SK-N-SH treated with all-trans-retinoic acid at 6 μM for 48 hours (cell line): ENCODE measurements at regions not wholly inside any gene's neighbourhood (a gene's known extent, or its start where the extent isn't known, plus 50 kb on each side); places are given as distances from the start of the nearest gene placed in this dataset.
"Not testable (repeated sequence)": the region's sequence is repeated elsewhere in the genome, so short reads cannot be mapped to it uniquely, and the experiment has no call there.

Experiments used
- ATAC-seq: fragments of 200-7000 bp; cut with Tn5 transposase; 3 replicates; pipeline ENCODE4 v1.9.1; 2020; ENCODE audit warnings: mild to moderate bottlenecking, moderate library complexity
- ARNTL ChIP-seq: fragments of 450-650 bp; formaldehyde crosslinking; IDR thresholded peaks from 2 replicates; pipeline ENCODE4 v1.5.0; 2020; ENCODE audit warnings: low read depth, mild to moderate bottlenecking, moderate library complexity, borderline replicate concordance
- BACH2 ChIP-seq: fragments of 250-450 bp; sonication (Bioruptor Pico); IDR thresholded peaks from 2 replicates; pipeline ENCODE4 v1.9.0; 2021; ENCODE audit warnings: mild to moderate bottlenecking, borderline replicate concordance
- CSDC2 ChIP-seq: fragments of 250-450 bp; sonication (Bioruptor Pico); IDR thresholded peaks from 2 replicates; pipeline ENCODE4 v1.5.0; 2020; ENCODE audit warnings: mild to moderate bottlenecking, moderate library complexity
- ESRRG ChIP-seq: fragments of 250-450 bp; sonication (Bioruptor Pico); IDR thresholded peaks from 2 replicates; pipeline ENCODE4 v1.6.1; 2021; ENCODE audit warnings: mild to moderate bottlenecking
- GLIS3 ChIP-seq: fragments of 250-450 bp; sonication (Bioruptor Pico); IDR thresholded peaks from 2 replicates; pipeline ENCODE4 v1.5.0; 2020; ENCODE audit warnings: mild to moderate bottlenecking, moderate library complexity
- ISL1 ChIP-seq: fragments of 250-450 bp; sonication (Bioruptor Pico); IDR thresholded peaks from 2 replicates; pipeline ENCODE4 v2.1.2; 2022; ENCODE audit warnings: mild to moderate bottlenecking, moderate library complexity
- OSR1 ChIP-seq: fragments of 250-450 bp; sonication (Bioruptor Pico); IDR thresholded peaks from 2 replicates; pipeline ENCODE4 v1.8.0; 2022; ENCODE audit warnings: moderate library complexity, mild to moderate bottlenecking, inconsistent platforms
- RARB ChIP-seq: fragments of 250-450 bp; sonication (Bioruptor Pico); IDR thresholded peaks from 2 replicates; pipeline ENCODE4 v1.8.0; 2021; ENCODE audit warnings: mild to moderate bottlenecking, moderate library complexity
- SNAI2 ChIP-seq: fragments of 250-450 bp; sonication (Bioruptor Pico); IDR thresholded peaks from 2 replicates; pipeline ENCODE4 v1.5.0; 2020; ENCODE audit warnings: mild to moderate bottlenecking, moderate library complexity
- TCF4 ChIP-seq: fragments of 250-450 bp; sonication (Bioruptor Pico); IDR thresholded peaks from 2 replicates; pipeline ENCODE4 v1.8.0; 2021; ENCODE audit warnings: mild to moderate bottlenecking, moderate library complexity, borderline replicate concordance
- TOX ChIP-seq: fragments of 250-450 bp; sonication (Bioruptor Pico); IDR thresholded peaks from 2 replicates; pipeline ENCODE4 v1.8.0; 2021; ENCODE audit warnings: mild to moderate bottlenecking, moderate library complexity, borderline replicate concordance
- ZFP3 ChIP-seq: fragments of 250-450 bp; sonication (Bioruptor Pico); IDR thresholded peaks from 2 replicates; pipeline ENCODE4 v1.5.0; 2020; ENCODE audit warnings: mild to moderate bottlenecking, moderate library complexity
- ZFP30 ChIP-seq: fragments of 450-650 bp; formaldehyde crosslinking; IDR thresholded peaks from 2 replicates; pipeline ENCODE4 v1.5.0; 2022; ENCODE audit warnings: mild to moderate bottlenecking, moderate library complexity
- ZNF565 ChIP-seq: fragments of 450-650 bp; formaldehyde crosslinking; conservative IDR thresholded peaks from 2 replicates; pipeline ENCODE4 v1.5.0; 2020; ENCODE audit warnings: low read depth, mild to moderate bottlenecking, moderate library complexity
- ZNF70 ChIP-seq: fragments of 450-650 bp; formaldehyde crosslinking; IDR thresholded peaks from 2 replicates; pipeline ENCODE4 v1.5.0; 2020; ENCODE audit warnings: mild to moderate bottlenecking, moderate library complexity
- TF ChIP-seq, protein P1 (sequence below): fragments of 250-450 bp; sonication (Bioruptor Pico); IDR thresholded peaks from 2 replicates; pipeline ENCODE4 v1.5.0; 2020; ENCODE audit warnings: mild to moderate bottlenecking, moderate library complexity
- TF ChIP-seq, protein P2 (sequence below): fragments of 250-450 bp; sonication (Bioruptor Pico); IDR thresholded peaks from 2 replicates; pipeline ENCODE4 v1.8.0; 2021; ENCODE audit warnings: low read depth, mild to moderate bottlenecking, moderate library complexity, borderline replicate concordance
- TF ChIP-seq, protein P3 (sequence below): fragments of 250-450 bp; sonication (Bioruptor Pico); IDR thresholded peaks from 2 replicates; pipeline ENCODE4 v1.5.1; 2020; ENCODE audit warnings: low read depth, mild to moderate bottlenecking, moderate library complexity
- TF ChIP-seq, protein P4 (sequence below): fragments of 250-450 bp; sonication (Bioruptor Pico); IDR thresholded peaks from 2 replicates; pipeline ENCODE4 v1.5.1; 2021; ENCODE audit warnings: mild to moderate bottlenecking, moderate library complexity
- TF ChIP-seq, protein P5 (sequence below): fragments of 250-450 bp; sonication (Bioruptor Pico); IDR thresholded peaks from 2 replicates; pipeline ENCODE4 v1.8.0; 2020; ENCODE audit warnings: mild to moderate bottlenecking, moderate library complexity, borderline replicate concordance

DNA sequence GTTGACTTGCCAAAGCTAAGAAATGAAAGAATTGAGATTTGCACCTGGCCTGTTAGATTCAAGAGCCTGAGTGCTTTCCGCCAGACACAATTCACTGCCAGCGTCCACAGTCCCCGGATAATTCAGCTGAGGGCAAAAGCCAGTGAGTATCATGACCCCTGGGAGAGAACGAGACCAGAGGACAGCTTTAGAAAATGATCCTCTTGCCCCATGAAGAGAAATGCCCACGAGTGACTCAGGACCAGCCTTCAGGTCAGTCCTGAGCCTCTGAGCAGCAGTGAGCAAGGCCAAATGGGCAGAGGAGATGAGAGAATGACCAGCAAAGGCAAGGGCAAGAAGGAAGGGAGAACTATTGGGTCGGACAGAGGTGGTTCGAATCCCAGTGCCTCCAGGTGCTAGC, 273.5 kb downstream of the FAM43A start:
- TF ChIP-seq, protein P1, sequence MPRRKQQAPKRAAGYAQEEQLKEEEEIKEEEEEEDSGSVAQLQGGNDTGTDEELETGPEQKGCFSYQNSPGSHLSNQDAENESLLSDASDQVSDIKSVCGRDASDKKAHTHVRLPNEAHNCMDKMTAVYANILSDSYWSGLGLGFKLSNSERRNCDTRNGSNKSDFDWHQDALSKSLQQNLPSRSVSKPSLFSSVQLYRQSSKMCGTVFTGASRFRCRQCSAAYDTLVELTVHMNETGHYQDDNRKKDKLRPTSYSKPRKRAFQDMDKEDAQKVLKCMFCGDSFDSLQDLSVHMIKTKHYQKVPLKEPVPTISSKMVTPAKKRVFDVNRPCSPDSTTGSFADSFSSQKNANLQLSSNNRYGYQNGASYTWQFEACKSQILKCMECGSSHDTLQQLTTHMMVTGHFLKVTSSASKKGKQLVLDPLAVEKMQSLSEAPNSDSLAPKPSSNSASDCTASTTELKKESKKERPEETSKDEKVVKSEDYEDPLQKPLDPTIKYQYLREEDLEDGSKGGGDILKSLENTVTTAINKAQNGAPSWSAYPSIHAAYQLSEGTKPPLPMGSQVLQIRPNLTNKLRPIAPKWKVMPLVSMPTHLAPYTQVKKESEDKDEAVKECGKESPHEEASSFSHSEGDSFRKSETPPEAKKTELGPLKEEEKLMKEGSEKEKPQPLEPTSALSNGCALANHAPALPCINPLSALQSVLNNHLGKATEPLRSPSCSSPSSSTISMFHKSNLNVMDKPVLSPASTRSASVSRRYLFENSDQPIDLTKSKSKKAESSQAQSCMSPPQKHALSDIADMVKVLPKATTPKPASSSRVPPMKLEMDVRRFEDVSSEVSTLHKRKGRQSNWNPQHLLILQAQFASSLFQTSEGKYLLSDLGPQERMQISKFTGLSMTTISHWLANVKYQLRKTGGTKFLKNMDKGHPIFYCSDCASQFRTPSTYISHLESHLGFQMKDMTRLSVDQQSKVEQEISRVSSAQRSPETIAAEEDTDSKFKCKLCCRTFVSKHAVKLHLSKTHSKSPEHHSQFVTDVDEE (CRISPR knock-in tag): no peak
- no peak for TF ChIP-seq ZFP30
- no peak for TF ChIP-seq OSR1
- TF ChIP-seq, protein P2, sequence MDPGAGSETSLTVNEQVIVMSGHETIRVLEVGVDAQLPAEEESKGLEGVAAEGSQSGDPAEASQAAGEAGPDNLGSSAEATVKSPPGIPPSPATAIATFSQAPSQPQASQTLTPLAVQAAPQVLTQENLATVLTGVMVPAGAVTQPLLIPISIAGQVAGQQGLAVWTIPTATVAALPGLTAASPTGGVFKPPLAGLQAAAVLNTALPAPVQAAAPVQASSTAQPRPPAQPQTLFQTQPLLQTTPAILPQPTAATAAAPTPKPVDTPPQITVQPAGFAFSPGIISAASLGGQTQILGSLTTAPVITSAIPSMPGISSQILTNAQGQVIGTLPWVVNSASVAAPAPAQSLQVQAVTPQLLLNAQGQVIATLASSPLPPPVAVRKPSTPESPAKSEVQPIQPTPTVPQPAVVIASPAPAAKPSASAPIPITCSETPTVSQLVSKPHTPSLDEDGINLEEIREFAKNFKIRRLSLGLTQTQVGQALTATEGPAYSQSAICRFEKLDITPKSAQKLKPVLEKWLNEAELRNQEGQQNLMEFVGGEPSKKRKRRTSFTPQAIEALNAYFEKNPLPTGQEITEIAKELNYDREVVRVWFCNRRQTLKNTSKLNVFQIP (CRISPR knock-in tag): no peak
- ATAC-seq: no peak

DNA sequence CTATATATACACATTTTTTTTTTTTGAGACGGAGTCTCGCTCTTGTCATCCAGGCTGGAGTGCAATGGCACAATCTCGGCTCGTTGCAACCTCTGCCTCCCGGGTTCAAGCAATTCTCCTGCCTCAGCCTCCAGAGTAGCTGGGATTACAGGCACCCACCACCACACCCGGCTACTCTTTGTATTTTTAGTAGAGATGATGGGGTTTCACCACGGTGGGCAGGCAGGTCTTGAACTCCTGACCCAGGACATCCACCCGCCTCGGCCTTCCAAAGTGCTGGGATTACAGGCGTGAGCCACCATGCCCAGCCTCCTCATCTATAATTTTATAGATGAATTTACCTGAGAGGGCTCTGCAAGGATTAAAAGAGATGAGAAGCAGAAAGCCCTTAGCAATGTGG, 274.0 kb downstream of the FAM43A start:
- not testable (repeated sequence) for ATAC-seq

DNA sequence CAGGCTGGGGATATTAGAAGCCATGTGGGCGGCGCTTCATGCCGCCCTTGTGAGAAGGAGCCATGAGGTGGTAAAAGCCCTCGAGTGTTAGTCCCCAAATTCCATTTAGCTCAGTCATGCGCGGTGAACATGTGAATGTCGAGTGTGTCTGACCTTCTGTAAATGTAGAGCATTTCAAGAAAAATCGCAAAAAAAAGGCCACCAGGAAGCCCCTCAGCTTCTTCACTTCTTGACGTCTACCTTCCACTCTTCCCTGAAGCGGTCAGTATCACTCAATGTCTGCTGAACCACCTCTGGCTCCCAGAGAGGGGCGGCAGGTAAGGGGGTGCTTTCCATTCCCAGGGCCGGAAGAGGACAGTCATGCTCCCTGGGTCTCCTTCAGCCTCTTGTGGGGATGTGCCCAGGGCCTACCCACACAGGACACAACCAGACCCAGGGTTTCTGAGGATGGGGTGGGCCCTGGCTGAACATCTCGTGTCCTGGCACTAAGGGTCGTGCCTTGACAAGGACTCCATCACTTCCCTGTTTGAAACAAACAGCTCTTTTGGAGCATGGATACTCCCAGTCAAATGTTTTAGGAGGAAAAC, 274.9 kb downstream of the FAM43A start:
- no peak for ATAC-seq
- TF ChIP-seq ISL1 (no peak), BACH2 (CRISPR knock-in tag) (no peak), ARNTL (no peak), ESRRG (no peak), SNAI2 (CRISPR knock-in tag) (no peak), GLIS3 (CRISPR knock-in tag) (no peak), TOX (no peak), ZFP30 (no peak), ZFP3 (CRISPR knock-in tag) (no peak), OSR1 (no peak), ZNF70 (no peak), TCF4 (CRISPR knock-in tag) (no peak), ZNF565 (CRISPR knock-in tag) (no peak), RARB (CRISPR knock-in tag) (no peak), CSDC2 (CRISPR knock-in tag) (no peak)
- TF ChIP-seq, protein P3, sequence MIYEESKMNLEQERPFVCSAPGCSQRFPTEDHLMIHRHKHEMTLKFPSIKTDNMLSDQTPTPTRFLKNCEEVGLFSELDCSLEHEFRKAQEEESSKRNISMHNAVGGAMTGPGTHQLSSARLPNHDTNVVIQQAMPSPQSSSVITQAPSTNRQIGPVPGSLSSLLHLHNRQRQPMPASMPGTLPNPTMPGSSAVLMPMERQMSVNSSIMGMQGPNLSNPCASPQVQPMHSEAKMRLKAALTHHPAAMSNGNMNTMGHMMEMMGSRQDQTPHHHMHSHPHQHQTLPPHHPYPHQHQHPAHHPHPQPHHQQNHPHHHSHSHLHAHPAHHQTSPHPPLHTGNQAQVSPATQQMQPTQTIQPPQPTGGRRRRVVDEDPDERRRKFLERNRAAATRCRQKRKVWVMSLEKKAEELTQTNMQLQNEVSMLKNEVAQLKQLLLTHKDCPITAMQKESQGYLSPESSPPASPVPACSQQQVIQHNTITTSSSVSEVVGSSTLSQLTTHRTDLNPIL: no peak
- TF ChIP-seq, protein P2 (CRISPR knock-in tag): no peak
- TF ChIP-seq, protein P4, sequence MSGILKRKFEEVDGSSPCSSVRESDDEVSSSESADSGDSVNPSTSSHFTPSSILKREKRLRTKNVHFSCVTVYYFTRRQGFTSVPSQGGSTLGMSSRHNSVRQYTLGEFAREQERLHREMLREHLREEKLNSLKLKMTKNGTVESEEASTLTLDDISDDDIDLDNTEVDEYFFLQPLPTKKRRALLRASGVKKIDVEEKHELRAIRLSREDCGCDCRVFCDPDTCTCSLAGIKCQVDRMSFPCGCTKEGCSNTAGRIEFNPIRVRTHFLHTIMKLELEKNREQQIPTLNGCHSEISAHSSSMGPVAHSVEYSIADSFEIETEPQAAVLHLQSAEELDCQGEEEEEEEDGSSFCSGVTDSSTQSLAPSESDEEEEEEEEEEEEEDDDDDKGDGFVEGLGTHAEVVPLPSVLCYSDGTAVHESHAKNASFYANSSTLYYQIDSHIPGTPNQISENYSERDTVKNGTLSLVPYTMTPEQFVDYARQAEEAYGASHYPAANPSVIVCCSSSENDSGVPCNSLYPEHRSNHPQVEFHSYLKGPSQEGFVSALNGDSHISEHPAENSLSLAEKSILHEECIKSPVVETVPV (CRISPR knock-in tag): no peak
- TF ChIP-seq, protein P1 (CRISPR knock-in tag): no peak
- TF ChIP-seq, protein P5, sequence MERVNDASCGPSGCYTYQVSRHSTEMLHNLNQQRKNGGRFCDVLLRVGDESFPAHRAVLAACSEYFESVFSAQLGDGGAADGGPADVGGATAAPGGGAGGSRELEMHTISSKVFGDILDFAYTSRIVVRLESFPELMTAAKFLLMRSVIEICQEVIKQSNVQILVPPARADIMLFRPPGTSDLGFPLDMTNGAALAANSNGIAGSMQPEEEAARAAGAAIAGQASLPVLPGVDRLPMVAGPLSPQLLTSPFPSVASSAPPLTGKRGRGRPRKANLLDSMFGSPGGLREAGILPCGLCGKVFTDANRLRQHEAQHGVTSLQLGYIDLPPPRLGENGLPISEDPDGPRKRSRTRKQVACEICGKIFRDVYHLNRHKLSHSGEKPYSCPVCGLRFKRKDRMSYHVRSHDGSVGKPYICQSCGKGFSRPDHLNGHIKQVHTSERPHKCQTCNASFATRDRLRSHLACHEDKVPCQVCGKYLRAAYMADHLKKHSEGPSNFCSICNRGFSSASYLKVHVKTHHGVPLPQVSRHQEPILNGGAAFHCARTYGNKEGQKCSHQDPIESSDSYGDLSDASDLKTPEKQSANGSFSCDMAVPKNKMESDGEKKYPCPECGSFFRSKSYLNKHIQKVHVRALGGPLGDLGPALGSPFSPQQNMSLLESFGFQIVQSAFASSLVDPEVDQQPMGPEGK (CRISPR knock-in tag): no peak
